GM10248 (cell line): ENCODE measurements at regions not wholly inside any gene's neighbourhood (a gene's known extent, or its start where the extent isn't known, plus 50 kb on each side); places are given as distances from the start of the nearest gene placed in this dataset.

Experiments used
- CTCF ChIA-PET: fragments of 300-600 bp; sonication (Branson Sonifier 250); formaldehyde crosslinking; extraction: SDS; loops from one replicate; lab custom pipeline; 2021; ENCODE audit warnings: antibody characterized with exemption; lab: Yijun Ruan, JAX
- POLR2A ChIA-PET: fragments of 350-650 bp; sonication (Branson Sonifier 250); formaldehyde crosslinking; extraction: SDS; loops from one replicate; lab custom pipeline; 2020; ENCODE audit warnings: antibody characterized with exemption; lab: Yijun Ruan, JAX
- DNase-seq: peaks from one replicate; pipeline ENCODE4 v3.0.0; 2012; ENCODE audit errors: extremely low spot score
- TF ChIP-seq, protein P1 (sequence below): IDR thresholded peaks from 2 replicates; pipeline ENCODE4 v1.5.1; 2012; ENCODE audit warnings: mild to moderate bottlenecking, low read depth; ENCODE audit errors: extremely low read depth, missing control alignments, control extremely low read depth

DNA sequence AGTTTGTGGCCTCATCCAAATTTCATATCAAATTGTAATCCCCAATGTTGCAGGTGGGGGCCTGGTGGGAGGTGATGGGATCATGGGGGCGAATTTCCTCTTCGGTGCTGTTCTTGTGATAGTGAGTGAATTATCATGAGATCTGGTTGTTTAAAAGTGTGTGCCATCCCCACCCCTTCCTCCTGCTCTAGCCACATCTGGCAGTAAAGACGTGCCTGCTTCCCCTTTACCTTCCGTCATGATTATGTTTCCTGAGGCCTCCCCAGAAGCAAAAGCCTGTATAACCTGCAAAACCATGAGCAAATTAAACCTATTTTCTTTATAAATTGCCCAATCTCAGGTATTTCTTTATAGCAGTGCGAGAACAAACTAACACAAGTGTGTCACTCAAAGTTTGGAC lies 71.0 kb upstream of the MOCS2 start:
- ChIA-PET POLR2A (no interaction called here), CTCF (no interaction called here)
- DNase-seq, result no peak
- TF ChIP-seq, protein P1, sequence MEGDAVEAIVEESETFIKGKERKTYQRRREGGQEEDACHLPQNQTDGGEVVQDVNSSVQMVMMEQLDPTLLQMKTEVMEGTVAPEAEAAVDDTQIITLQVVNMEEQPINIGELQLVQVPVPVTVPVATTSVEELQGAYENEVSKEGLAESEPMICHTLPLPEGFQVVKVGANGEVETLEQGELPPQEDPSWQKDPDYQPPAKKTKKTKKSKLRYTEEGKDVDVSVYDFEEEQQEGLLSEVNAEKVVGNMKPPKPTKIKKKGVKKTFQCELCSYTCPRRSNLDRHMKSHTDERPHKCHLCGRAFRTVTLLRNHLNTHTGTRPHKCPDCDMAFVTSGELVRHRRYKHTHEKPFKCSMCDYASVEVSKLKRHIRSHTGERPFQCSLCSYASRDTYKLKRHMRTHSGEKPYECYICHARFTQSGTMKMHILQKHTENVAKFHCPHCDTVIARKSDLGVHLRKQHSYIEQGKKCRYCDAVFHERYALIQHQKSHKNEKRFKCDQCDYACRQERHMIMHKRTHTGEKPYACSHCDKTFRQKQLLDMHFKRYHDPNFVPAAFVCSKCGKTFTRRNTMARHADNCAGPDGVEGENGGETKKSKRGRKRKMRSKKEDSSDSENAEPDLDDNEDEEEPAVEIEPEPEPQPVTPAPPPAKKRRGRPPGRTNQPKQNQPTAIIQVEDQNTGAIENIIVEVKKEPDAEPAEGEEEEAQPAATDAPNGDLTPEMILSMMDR, result no peak

DNA sequence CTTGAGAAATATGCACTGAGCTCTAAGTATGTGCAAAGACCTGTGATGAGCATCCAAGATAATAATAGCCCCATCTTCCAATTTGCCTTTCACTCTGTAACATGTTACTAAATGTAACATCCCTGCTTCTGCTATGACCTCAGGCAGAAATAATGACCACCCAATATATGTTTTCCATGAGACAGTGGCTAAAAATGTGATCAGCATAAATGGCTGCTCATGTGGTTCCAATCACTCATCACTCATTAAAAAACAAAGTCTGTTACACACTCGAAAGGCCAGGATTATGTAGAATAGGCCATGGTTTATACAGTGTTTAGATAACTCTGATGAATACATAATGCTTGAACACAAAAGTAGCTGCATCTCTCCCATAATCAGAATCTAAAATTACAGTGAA lies 71.4 kb upstream of the MOCS2 start:
- DNase-seq, result no peak
- ChIA-PET POLR2A (no interaction called here), CTCF (no interaction called here)
- TF ChIP-seq, protein P1, result no peak

DNA sequence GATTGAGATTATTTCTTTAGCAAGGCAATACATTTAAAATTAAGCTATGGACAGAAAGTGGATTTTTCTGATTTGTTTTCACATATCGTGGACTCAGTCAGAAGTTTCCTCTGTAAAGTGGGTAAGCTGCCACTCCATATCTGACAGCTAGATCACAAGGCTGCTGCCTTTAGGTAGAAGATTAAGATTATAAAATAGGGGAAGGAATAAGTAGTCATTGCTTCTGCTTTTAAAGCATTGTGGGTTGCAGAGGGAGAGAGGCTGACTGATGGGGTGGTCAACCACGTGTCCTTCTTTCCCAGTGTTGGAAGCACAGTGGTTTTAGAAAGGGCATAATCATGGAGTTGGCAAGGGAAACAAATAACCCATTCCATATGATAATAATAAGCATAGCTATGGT lies 74.3 kb upstream of the MOCS2 start:
- TF ChIP-seq, protein P1, result no peak
- POLR2A ChIA-PET, result no interaction called here
- CTCF ChIA-PET, result interaction anchor here (1.2 to 1.4 kb wide), 2 partner anchors 14 to 19 kb away, joined by 3 read pairs; no protein-coding TSS in a partner anchor
- DNase-seq, result no peak

DNA sequence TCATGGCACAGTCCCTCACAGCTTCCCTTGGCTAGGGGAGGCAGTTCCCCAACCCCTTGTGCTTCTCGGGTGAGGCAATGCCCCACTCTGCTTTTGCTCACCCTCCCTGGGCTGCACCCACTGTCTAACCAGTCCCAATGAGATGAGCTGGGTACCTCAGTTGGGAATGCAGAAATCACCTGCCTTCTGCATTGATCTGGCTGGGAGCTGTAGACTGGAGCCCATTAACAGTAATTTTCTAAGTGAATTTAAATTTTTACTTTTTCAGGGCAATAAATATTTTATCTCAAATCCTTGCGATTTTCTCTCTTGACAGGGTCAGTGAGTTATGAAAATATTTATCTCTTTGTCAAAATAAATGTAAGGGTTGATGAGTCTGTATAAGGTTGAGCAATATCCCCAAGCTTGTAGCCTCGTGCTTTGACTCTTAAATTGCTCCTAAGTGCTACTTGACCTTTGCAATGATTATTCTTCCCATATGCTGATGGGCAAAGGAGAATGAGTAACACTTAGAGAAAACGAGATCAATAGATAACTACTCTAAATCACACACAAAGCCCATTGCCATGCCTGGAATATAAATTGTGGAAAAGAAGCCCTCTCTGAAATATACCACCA lies 82.1 kb upstream of the MOCS2 start:
- ChIA-PET CTCF (no interaction called here), POLR2A (no interaction called here)
- TF ChIP-seq, protein P1, result no peak
- no peak for DNase-seq

DNA sequence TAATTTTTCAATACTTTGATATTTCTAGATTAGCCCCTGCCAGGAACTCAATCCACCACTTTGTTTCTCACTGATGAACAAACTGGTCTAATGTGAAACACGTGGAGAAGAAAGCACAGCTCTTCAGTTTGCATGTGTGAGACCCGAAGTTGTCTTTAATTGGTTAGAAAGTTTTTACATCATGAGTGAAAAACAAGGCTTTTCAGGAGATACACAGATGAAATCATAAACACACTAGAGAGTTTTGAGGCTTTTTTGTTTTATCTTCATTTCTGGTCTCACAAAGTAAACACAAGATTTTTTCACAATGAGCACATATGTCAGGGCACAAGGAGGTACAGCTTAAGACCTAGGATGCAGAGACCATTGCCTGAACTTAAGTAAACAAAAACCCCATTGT lies 84.5 kb upstream of the MOCS2 start:
- POLR2A ChIA-PET, result no interaction called here
- CTCF ChIA-PET, result interaction anchor here (1.6 kb wide), 1 partner anchor 318 kb away, joined by 3 read pairs; no protein-coding TSS in a partner anchor
- no peak for DNase-seq
- TF ChIP-seq, protein P1, result no peak

DNA sequence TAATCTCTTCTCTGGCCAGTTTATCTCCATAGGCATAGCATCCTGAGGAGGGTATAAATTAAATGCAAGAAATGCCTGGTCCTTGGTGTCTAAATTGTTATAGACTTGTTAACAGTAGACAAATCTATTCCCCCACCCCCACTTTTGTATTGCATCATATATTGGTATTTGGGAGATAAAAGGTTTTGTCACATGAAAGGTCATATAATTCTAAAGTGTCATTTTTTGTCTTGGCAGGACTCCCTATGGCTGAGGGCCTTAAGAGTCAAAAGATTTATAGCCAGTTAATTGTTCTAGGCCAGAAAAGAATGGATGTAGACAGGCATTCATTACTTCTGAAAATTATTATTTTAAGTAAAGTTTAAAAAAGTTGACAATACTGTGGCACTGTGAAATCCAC lies 90.3 kb upstream of the MOCS2 start:
- ChIA-PET CTCF (no interaction called here), POLR2A (no interaction called here)
- TF ChIP-seq, protein P1, result no peak
- no peak for DNase-seq
